Activated T-cell treated with anti-CD3 and anti-CD28 coated beads for 48 hours (primary cell): ENCODE measurements at regions not wholly inside any gene's neighbourhood (a gene's known extent, or its start where the extent isn't known, plus 50 kb on each side); places are given as distances from the start of the nearest gene placed in this dataset.

Source experiments
- DNase-seq: peaks from one replicate; pipeline ENCODE4 v3.0.0-alpha.2; 2020; ENCODE audit warnings: low read depth

DNA sequence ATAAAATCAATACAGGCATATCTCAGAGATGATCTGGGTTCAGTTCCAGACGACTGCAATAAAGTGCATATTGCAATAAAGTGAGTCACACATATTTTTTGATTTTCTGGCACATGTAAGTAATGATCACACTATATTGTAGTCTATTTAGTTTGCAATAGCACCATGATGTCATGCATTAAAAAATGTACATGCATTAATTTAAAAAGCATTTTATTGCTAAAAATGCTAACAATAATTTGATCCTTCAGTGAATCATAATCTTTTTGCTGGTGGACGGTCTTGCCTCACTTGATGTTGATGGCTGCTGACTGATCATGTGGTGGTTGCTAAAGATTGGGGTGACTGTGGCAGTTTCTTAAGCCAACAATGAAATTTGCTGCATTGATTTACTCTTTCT lies 511.1 kb downstream of the OTOL1 start:
- no peak for DNase-seq

DNA sequence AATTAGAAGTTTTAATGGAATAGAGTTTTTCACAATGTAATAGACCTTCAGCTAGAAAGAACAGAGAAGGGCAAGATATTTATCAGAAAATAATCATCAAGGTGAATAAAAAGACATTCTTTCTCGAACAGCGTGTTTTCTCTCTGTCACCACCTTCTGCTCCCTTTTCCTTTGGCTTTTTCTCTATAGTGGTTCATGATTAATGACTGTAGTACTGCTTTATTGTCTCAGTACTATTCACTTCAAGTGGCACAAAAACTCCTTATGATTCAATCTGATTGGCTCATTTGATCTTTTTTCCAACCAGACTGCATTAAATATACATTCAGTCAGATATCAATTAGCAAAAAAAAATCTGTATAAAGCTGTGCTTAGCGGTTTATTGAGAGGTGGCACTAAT lies 516.0 kb downstream of the OTOL1 start:
- no peak for DNase-seq

DNA sequence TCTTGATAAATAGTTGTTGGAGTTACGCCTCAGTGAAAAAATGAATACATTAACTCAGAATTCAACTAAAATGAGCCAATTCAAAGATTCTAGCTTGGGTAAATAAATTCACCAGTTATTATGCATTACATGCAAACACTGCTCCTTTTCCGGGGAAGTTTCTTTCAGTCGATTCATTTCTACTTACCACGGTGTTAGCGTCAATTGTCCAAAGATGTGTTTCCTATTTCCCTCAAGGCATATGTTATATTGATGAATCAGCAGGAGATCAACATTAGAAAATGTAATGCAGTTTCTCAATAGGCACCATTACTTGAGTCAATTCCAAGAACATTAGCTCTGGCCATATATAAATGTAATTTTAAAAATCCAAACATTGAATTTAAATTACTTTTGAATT lies 517.7 kb downstream of the OTOL1 start:
- DNase-seq = no peak

DNA sequence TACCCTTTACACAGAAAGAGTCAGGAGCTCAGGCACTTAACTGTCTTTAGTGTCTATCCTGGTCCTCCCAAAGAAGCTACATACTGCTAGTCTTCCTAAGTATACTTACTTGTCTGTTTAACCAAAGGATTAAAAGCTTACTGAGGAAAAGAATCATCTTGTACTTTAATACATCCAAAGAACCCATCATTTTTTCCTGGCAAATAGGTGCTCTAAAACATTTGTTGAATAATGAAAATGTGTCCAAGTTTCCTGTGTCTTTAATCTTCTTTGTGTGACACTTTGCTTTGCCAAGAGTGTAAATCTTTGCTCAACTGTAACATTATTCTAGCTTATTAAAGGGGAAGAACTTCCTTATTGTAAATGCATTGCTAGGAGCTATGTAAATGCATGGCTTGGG lies 519.2 kb downstream of the OTOL1 start:
- DNase-seq = no peak

DNA sequence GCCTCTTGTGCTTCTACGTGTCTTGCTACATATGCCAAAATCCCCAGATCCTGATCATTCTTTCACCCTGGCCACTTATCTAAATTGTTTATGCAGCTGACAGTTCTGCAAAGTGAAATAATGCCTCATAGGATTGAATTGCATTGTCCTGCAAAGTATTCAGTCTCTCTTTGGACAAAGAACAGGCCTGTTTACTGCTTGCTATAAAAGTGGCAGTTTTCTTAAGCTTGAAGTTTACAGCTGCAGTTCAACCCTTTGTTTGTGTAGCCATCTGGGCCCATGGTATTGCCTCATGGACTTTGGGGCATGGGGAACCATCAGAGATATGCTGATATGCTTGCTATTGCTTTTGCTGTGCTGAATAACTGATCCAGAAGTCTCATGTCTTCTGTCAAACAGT lies 523.2 kb downstream of the OTOL1 start:
- DNase-seq = no peak

DNA sequence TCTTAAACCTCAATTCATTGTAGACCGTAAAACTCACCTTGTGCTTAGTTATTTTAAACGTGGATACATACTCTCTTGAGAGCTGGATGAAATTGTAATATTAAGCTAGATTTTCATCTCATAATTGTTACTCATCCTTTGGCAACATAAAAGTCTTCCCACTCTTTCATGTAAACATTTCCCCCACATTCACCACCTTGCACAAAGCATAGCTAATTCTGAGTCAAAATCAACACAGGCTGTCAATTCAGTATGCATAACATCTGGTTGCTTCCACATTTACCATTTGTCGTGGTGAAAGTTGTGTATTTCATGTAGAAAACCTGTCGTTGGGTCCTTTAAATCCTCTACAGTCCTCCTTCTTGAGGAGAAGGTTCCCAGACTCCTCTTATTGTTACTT lies 524.6 kb downstream of the OTOL1 start:
- DNase-seq = no peak

DNA sequence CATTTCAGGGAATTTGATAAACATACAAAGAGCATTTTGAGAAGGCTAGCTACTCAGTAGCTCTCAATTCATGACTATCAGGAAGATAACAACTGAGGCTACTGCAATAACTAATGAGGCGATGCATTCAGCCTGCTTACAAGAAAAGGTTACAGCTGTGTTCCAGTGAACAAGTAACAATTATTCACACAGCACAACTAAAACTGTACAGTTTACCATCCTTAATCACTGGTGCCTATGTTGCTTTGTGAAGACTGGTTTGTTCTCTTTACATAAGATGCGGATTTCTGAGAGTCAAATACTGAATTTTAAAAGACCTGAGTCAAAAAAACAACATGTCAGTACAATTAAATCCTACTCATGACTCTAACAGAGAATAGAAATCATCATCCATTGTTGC lies 526.3 kb downstream of the OTOL1 start:
- no peak for DNase-seq

DNA sequence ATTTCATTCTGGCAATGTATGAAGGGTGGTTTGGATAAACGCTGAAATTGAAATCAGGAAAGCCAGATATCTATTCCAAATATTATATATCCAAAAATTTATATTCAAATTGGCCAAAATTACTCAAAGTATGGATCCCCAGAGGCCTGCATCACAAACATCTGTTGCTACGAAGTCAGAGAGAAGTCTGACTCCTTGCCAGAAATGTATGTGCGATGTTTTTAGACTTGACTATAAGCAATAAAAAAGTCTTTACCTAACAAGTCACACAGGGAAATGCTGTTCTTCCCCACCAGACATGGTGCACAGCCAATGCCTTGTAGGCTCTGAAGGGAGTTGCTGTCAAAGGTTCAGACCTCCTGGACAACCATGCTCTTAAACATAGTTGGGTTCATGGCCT lies 533.1 kb downstream of the OTOL1 start:
- no peak for DNase-seq

DNA sequence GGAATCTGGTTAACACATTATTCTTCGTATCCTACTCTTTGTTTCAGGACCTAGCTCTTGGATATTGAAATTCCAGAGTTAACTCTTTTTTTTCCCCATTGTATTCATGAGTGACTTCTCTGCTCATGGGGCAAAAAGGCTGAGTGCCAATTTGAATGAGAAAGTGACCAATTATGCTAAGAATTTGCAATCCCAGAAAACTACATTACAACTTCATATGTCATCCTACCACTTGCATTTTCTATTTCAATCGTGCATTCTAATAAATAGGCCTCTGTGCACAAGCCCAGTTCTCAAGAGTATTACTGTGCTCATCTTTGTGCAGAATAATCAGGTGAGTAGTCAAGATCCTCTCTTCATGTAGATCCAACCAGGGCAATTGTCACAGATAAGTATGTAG lies 537.8 kb downstream of the OTOL1 start:
- DNase-seq = no peak

DNA sequence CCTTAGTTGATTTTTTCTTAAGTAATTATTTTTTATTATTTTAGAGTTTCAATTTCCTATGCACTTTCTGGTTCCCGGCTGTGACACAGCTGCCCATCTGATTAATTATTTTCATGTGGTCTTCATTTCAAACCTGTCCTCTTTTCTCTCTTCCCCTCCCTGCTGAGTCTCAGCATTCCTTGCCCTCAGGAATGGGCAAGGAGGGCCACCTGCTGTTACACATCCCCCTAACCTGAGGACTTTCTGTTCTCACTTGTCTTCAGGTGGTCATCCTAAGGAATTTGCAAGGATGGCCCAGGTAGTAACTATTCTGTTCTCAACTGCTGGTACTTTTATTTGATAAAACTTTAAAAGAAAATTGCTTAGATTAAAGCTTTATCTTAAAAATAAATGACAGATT lies 545.0 kb downstream of the OTOL1 start:
- no peak for DNase-seq

DNA sequence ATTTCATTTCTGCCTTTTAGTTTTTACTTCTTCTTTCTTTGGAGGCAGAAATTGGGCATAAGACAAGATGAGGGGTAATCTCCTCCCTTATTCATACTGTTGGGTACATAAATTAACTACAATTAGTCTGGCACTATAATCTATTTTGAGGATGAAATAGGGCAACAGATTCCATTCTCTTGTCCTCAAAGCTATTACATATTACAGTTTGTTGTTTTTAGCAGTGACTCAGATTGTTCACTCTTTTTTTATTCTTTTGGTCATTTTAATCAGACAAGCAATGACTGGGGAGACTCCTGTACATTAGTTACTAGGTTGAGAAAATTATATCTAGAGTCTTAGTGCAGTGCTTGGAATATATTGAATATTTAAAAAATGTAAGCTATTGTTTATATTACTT lies 556.0 kb downstream of the OTOL1 start:
- no peak for DNase-seq

DNA sequence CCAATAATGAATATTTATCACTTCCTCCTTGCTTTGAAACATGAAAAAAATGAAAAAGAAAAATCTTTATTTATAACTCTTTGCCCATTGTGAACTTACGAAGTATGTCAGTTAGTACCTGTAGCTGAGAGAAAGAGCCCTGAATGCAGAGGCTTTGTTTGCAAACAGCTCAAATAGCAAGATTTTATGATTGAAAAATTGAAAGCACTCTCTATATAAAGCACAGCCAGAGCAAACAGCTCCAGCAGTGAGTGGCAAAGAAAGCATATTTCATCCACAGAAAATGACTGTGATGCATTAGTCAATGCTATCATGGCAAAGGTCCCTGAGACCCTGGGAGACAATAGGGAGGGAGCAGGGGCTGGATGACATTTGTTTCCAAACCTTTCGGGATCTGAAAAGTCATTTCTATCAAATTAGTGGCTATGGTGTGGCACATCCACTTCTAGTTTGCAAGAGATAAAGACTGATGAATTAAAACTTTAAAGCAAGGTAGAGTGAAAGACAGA lies 576.1 kb downstream of the OTOL1 start:
- no peak for DNase-seq

DNA sequence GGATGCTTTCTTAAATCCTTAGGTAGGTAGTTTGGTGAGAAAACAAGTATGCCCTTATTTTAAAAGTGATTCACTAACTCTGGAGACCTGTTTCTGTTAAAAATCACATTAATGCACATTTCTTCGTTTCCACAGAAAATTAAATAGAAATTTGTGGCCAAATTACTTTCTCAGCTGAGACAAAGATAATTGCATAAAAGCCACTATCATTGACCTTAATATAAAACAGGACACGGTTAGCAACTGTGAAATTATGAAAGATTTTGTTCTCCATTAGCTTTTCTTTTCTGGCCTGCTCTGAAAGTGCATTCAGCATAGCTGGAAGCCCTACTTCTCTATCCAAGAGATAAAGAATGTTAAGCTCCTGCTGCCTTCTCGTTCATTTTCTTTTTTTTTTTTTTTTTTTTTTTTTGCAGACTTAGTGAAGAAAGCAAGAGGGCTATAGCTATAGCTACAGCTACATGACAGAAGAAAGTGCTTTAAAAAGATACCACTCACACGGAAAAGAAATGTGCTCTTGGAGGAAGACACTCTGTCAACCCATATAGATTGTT lies 576.9 kb downstream of the OTOL1 start:
- no peak for DNase-seq

DNA sequence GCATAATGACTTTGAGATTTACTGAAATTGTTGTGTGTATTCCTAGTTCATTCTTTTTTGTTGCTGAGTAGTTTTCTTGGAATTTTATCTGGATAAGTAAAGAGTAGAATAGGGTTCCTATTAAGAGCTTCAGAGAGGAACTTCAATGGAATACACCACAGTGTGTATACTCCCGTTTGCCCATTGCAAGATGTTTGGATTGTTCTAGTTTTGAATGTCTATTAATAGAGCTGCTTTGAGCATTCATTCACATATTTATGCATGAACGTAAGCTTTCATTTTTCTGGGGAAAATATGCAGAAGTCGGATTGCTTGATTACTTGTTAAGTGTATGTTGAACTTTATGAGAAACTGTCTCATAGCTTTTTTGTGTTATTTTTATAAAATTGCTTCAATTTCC lies 580.5 kb downstream of the OTOL1 start:
- DNase-seq = no peak

DNA sequence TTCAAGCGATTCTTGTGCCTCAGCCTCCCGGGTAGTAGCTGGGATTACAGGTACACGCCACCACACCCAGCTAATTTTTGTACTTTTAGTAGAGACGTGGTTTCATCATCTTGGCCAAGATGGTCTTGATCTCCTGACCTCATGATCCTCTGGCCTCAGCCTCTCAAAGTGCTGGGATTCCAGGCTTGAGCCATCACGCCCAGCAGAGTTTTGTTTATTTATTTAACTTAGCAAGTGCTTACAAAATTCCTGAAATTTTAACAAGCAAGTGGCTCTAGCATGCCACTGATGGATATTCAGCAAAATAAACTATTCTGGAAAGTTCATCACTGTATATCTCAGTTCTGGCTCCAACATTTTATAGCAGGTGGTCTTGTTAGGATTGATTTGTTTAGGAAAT lies 585.9 kb downstream of the OTOL1 start:
- no peak for DNase-seq

DNA sequence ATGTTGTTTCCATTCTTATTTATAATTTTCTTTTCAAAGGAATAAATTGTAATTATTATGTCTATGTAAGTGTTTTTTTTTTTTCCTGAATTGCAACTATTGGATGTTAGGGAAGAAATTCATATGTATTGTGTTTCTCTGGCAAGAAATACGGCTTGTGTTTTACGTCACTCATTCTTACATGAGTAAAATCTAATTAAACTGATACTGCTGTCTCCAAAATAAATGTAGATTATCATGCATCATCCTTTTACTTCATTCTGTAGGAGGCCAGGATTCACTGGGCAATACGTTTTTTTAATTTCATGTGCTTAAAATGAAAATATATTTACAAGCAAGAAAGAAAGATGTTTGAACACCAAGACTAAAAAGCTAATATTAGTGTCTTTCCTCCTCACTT lies 590.8 kb downstream of the OTOL1 start:
- no peak for DNase-seq

DNA sequence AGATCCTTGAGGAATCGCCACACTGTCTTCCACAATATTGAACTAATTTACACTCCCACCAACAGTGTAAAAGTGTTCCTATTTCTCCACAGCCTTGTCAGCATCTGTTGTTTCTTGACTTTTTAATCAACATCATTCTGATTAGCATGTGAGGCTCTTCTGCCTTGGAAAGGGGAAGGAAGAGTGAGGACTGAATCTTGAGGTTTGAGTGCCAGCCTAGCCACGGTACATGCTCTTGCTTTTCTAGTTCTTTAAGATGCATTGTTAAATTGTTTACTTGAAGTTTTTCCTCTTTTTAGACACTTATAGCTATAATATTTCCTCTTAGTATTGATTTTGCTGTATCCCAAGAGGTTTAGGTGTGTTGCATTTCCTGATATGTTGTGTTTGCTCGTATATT lies 596.1 kb downstream of the OTOL1 start:
- DNase-seq = no peak

DNA sequence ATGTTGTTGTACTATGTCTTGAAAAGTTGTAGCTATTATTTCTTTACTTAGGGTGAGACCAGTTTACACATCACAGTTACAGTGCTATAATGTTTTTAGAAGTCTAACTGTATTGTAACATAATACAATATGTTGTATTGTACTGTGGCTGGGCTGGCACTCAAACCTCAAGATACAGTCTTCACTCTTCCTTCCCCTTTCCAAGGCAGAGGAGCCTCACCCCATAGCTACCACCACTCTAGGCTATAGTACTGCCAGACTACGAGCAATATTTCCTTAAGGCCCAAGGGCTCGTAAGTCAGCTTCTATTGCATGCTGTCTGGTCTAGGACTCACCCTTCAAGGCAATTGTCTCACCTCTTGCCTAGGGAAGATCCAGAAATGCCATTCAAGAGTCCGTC lies 597.7 kb downstream of the OTOL1 start:
- no peak for DNase-seq

DNA sequence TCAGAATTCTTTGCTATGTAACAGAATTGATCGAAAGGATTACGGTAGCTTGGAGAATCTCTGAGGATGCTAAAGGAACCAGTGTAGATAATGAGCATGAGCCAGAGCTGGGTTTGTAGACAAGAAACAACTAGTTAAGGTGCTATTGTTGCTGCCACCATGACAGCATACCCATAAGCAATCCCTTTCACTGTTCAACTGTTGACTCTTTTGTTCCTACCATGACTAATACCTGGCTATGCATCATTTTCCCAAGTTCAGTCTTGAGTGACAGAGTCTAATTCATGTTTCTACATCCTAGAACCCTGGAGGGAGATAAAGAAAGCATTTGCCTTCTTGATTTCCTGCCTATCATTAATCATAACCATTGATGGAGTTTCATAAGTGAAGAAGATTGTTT lies 600.3 kb downstream of the OTOL1 start:
- DNase-seq = no peak

DNA sequence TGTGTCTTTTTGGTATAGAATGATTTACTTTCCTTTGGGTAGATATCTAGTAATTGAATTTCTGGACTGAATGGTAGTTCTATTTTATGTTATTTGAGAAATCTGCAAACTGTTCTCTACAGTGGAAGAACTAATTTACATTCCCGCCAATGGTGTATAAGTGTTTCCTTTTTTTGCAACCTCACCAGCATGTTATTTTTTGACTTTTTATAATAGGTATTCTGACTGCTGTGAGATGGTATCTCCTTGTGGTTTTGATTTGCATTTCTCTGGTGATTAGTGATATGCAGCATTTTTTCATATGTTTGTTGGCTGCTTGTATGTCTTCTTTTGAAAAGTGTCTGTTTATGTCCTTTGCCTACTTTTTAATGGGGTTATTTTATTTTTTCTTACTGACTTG lies 607.2 kb downstream of the OTOL1 start:
- DNase-seq = no peak

DNA sequence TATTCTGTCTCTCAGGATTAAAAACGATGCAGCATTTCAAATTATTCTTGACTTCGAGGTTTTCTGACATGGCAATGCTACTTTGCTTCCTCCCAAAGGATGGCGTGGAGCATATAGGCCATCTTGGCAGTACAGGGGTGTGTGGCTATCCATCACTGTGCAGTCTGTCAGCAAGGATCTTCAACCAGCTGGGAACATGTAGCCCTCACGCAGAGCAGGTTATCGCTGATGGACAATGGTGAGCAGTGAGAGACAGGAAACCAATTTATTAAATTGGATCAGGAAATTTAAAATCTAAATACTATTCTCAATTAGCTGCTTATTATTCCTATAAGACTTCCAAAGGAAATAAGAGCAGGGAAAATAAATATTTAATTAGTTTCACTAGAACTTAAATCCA lies 615.3 kb downstream of the OTOL1 start:
- DNase-seq = no peak

DNA sequence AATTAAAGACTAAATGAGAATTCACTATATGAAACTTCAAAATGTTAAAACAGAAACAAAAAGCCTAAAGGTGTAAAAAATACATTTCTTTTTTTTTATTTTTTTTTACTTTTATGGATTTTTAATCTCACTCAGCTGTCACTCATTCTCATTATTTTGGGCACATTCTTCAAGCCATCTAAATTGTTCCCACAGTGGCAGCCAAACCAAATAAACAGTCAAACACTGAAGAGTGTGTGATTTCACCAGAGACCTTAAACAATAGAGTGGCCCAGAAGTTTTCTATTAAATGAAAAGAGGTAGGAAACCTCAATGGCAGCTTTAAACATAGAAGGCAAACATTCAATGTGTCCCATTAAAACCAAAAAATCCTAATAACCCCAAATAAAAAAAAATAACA lies 616.1 kb downstream of the OTOL1 start:
- no peak for DNase-seq

DNA sequence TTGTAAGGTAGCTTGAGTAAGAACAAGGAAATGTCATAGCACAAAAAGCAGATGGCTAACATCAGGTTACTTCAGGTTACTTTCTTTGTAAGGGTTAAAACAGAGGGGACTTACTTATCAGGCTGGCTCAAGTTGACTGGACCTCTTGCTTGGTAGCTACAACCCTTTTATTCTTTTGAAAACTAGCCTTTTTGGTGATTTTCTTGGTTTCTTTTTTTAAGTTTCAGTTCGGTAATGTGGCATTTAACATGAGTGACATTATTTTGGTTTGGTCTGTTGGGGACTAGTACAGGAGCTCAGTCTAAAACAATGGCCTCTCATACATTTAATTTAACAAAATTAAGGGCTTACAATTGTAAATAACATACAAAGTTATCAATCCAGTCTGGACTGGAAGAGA lies 621.4 kb downstream of the OTOL1 start:
- DNase-seq = no peak

DNA sequence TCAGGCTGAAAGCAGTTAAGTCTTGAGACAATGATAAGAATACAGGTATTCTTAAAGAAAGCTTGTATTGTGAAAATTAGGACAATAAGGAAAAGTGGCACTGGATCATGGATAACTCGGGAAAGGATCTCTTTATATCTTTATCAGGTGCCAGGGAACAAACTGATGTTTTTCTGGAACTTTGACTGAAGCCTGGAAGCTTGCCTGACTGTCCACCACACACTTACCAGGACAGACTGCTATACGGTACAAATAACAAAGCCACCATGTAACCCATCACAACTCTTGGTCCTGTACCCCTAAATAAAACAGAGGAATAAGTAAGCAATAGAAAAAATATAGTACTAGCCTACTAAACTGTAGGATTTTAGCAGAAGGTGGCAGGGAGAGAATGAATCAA lies 623.0 kb downstream of the OTOL1 start:
- no peak for DNase-seq

DNA sequence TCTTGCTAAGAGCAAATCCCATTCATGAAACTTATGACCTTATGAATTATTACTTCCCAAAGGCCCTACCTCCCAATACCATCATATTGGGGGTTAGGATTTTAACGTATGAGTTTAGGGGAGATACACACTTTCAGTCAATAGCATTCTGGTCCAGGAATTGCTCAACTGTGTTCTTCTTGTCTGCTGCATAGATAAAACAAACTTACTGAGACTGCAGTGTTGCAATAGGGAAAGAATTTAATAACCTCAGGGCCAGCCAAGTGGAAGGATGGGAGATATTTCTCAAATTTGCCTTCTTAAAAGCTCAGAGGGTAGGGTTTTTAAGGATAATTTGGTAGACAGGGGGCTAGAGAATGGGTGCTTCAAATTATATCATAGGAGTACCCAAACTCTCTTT lies 625.8 kb downstream of the OTOL1 start:
- DNase-seq = no peak
